Endodermal cell (in vitro differentiated cells): ENCODE measurements at regions not wholly inside any gene's neighbourhood (a gene's known extent, or its start where the extent isn't known, plus 50 kb on each side); places are given as distances from the start of the nearest gene placed in this dataset.

Source experiments
- DNase-seq: peaks from one replicate; pipeline ENCODE4 v3.0.0-alpha.2; 2017
- H3K27ac ChIP-seq: 2 replicates; pipeline ENCODE4 v1.5.1; 2013; ENCODE audit warnings: mild to moderate bottlenecking, low read depth, low read length, moderate library complexity
- H3K27me3 ChIP-seq: 2 replicates; pipeline ENCODE4 v1.6.1; 2013; ENCODE audit warnings: mild to moderate bottlenecking, low read length, moderate library complexity; ENCODE audit not compliant: insufficient read depth, control insufficient read depth, poor library complexity, severe bottlenecking
- H3K36me3 ChIP-seq: 2 replicates; pipeline ENCODE4 v1.7.0; 2013; ENCODE audit warnings: mild to moderate bottlenecking, low read length, moderate library complexity; ENCODE audit not compliant: control insufficient read depth, insufficient read depth
- H3K4me1 ChIP-seq: one replicate; pipeline ENCODE4 v1.7.0; 2013; ENCODE audit warnings: low read length; ENCODE audit not compliant: control insufficient read depth, insufficient read depth
- H3K4me3 ChIP-seq: 2 replicates; pipeline ENCODE4 v1.5.1; 2013; ENCODE audit warnings: mild to moderate bottlenecking, low read length, moderate library complexity
- H3K9ac ChIP-seq: 2 replicates; pipeline ENCODE4 v1.6.1; 2013; ENCODE audit warnings: mild to moderate bottlenecking, low read length, moderate library complexity; ENCODE audit not compliant: poor library complexity, severe bottlenecking; ENCODE audit errors: extremely low read depth
- H3K9me3 ChIP-seq: 2 replicates; pipeline ENCODE4 v1.6.1; 2013; ENCODE audit warnings: mild to moderate bottlenecking, low read length, moderate library complexity; ENCODE audit not compliant: control insufficient read depth
- H3K27ac Mint-ChIP-seq: 2 replicates; pipeline ENCODE4 v1.8.0; 2020; ENCODE audit warnings: mixed read lengths
- H3K27me3 Mint-ChIP-seq: 2 replicates; pipeline ENCODE4 v1.8.0; 2021; ENCODE audit warnings: mild to moderate bottlenecking, mixed read lengths; ENCODE audit not compliant: insufficient read depth
- H3K36me3 Mint-ChIP-seq: 2 replicates; pipeline ENCODE4 v1.8.0; 2020; ENCODE audit warnings: low read depth, mixed read lengths
- H3K4me1 Mint-ChIP-seq: 2 replicates; pipeline ENCODE4 v1.8.0; 2020; ENCODE audit warnings: mixed read lengths
- H3K4me3 Mint-ChIP-seq: 2 replicates; pipeline ENCODE4 v1.8.0; 2020; ENCODE audit warnings: mild to moderate bottlenecking, moderate library complexity, mixed read lengths
- H3K9me3 Mint-ChIP-seq: 2 replicates; pipeline ENCODE4 v1.8.0; 2020; ENCODE audit warnings: mild to moderate bottlenecking, mixed read lengths
- WGBS, 2 experiments: methylation state at CpG; one replicate each; pipeline versions ENCODE4 v1.1.5 to v1.1.7; 2013; ENCODE audit warnings: missing lambda C conversion rate in 2 of 2, mixed read lengths in 1 of 2; ENCODE audit not compliant: insufficient coverage in 1 of 2, insufficient read length in 1 of 2; 5-methylcytosine and 5-hydroxymethylcytosine counted together
- TF ChIP-seq, protein P1 (sequence below): fragments of 200-600 bp; sonication (generic); conservative IDR thresholded peaks from 2 replicates; pipeline ENCODE4 v1.5.0; 2021; ENCODE audit warnings: antibody characterized with exemption, mild to moderate bottlenecking

DNA sequence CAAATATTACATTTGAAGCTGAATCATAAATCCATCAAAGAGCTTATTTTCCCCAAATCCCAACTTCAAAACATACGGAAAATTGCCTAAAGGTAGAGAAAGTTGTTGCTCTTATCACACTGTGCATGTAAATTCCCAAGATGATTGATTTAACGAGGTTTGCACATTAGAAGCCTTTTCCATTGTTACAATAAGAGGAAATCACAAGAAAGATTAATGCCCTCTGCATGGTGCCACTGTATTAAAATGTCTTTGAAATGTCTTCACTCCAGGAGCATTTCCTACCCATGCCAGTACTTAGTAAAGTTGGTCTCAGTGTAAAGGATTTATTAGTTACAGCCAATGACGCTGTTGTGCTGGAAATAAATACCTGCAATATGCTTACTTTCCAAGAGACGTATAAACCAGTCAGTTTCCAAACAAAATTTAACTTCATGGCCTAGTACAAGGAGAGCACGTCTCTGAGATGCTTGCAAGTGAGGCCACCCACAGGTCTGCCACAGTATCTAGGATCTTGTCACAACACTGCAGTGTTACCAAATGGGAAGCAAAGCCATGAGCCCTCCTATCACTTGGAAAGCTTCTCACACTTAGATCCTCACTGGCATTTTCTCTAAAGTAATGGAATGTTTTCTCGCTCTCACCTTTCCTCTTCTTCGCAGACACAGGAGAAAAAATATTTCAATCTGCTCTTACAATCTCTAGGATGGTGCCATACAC lies 112.4 kb downstream of the CETN3 start:
- peaks cover 8% of the 10 kb centered on the region for H3K4me1 ChIP-seq
- H3K9ac ChIP-seq, result no peak overlapping the region
- Mint-ChIP-seq H3K4me3 (no peak overlapping the region), H3K27me3 (peaks cover 52% of the 10 kb centered on the region), H3K36me3 (no peaks in the 10 kb centered on the region), H3K27ac (no peak overlapping the region), H3K4me1 (peaks cover 27% of the 10 kb centered on the region), H3K9me3 (no peaks in the 10 kb centered on the region)
- 34 to 39% methylated on average over 6 to 7 of the region's 7 CpGs for WGBS, 2 experiments
- H3K4me3 ChIP-seq, result no peak overlapping the region
- H3K36me3 ChIP-seq, result no peaks in the 10 kb centered on the region
- peak; percentile 77 for DNase-seq
- H3K27me3 ChIP-seq, result peaks cover 46% of the 10 kb centered on the region
- TF ChIP-seq, protein P1, sequence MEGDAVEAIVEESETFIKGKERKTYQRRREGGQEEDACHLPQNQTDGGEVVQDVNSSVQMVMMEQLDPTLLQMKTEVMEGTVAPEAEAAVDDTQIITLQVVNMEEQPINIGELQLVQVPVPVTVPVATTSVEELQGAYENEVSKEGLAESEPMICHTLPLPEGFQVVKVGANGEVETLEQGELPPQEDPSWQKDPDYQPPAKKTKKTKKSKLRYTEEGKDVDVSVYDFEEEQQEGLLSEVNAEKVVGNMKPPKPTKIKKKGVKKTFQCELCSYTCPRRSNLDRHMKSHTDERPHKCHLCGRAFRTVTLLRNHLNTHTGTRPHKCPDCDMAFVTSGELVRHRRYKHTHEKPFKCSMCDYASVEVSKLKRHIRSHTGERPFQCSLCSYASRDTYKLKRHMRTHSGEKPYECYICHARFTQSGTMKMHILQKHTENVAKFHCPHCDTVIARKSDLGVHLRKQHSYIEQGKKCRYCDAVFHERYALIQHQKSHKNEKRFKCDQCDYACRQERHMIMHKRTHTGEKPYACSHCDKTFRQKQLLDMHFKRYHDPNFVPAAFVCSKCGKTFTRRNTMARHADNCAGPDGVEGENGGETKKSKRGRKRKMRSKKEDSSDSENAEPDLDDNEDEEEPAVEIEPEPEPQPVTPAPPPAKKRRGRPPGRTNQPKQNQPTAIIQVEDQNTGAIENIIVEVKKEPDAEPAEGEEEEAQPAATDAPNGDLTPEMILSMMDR, result peak; percentile 15
- no peak overlapping the region for H3K27ac ChIP-seq
- H3K9me3 ChIP-seq, result no peaks in the 10 kb centered on the region

DNA sequence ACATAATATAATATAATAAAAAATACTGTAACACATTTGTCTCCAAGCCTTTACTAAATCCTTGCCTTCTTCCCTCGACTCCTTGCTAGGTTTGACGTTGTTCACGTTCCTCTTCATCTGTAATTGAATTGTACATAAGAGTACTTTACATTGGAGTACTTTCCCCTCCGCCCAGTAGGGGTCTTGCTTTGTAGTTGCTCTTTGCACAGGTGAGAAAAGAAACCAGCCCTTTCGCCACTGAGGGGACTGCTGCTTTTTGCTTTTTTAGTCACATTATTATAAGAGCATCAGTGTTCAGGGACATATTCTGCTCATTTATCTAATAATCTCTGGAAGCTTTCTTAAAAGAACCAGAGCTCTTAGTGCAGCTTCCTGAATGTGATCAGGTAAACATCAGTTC lies 115.0 kb downstream of the CETN3 start:
- Mint-ChIP-seq H3K4me1 (peaks cover 27% of the 10 kb centered on the region), H3K27me3 (peaks cover 73% of the 10 kb centered on the region), H3K36me3 (no peaks in the 10 kb centered on the region), H3K27ac (no peak overlapping the region), H3K4me3 (no peak overlapping the region), H3K9me3 (no peaks in the 10 kb centered on the region)
- peaks cover 8% of the 10 kb centered on the region for H3K4me1 ChIP-seq
- DNase-seq, result peak; percentile 48
- TF ChIP-seq, protein P1, result peak; percentile 70
- H3K9me3 ChIP-seq, result no peaks in the 10 kb centered on the region
- H3K27ac ChIP-seq, result no peak overlapping the region
- H3K9ac ChIP-seq, result no peak overlapping the region
- H3K4me3 ChIP-seq, result no peak overlapping the region
- WGBS, 2 experiments, result 75 to 90% methylated on average over 4 to 5 of the region's 5 CpGs
- H3K36me3 ChIP-seq, result no peaks in the 10 kb centered on the region
- H3K27me3 ChIP-seq, result peaks cover 64% of the 10 kb centered on the region

DNA sequence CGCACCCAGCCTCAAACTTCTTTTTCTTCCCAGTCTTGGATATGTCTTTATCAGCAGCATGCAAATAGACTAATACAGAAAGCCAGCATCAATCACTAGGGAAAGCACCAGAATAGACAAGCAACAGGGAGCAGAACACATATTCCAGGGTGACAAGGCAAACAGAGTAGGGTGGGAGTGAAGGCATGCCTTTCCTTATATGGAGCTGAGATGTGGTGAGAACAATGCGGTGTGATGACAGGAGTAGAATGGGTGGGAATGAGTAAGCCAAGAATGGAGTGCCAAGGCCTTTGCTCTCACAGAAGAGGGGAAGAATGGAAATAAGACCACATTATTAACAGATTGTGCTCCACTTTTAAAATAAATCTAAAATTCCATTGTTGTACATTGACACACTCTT lies 115.6 kb downstream of the CETN3 start:
- Histone ChIP-seq H3K4me3 (no peak overlapping the region), H3K27me3 (peaks cover 64% of the 10 kb centered on the region), H3K27ac (no peak overlapping the region), H3K9ac (no peak overlapping the region), H3K4me1 (peaks cover 8% of the 10 kb centered on the region), H3K9me3 (no peaks in the 10 kb centered on the region), H3K36me3 (no peaks in the 10 kb centered on the region)
- Mint-ChIP-seq H3K27me3 (peaks cover 70% of the 10 kb centered on the region), H3K9me3 (no peaks in the 10 kb centered on the region), H3K36me3 (no peaks in the 10 kb centered on the region), H3K4me1 (peaks cover 27% of the 10 kb centered on the region), H3K4me3 (no peak overlapping the region), H3K27ac (no peak overlapping the region)
- peak; percentile 63 for DNase-seq
- 77 to 97% methylated on average over 2 of the region's 2 CpGs for WGBS, 2 experiments
- TF ChIP-seq, protein P1, result no peak
